CD14-positive monocyte (primary cell): ENCODE measurements at regions not wholly inside any gene's neighbourhood (a gene's known extent, or its start where the extent isn't known, plus 50 kb on each side); places are given as distances from the start of the nearest gene placed in this dataset.

Source experiments
- DNase-seq, 3 donors: peaks; one replicate each; pipeline ENCODE4 v3.0.0-alpha.2; 2011 to 2022
- H2AFZ ChIP-seq: 2 replicates; pipeline ENCODE4 v1.6.0; 2012; ENCODE audit warnings: mild to moderate bottlenecking, low read depth, low read length, inconsistent platforms; ENCODE audit not compliant: insufficient read depth, poor library complexity, severe bottlenecking
- H3K27ac ChIP-seq, 2 donors: 1 replicate in 1 of 2; 2 replicates in 1 of 2; pipeline ENCODE4 v1.5.1; 2012 to 2013; ENCODE audit warnings: low read length in 2 of 2, control low read depth in 1 of 2, inconsistent platforms in 1 of 2, low read depth in 1 of 2, mild to moderate bottlenecking in 1 of 2
- H3K27me3 ChIP-seq, 2 donors: one replicate each; pipeline versions ENCODE4 v1.6.0 to v1.6.1; 2011 to 2013; ENCODE audit warnings: low read length in 2 of 2; ENCODE audit not compliant: control insufficient read depth in 2 of 2, insufficient read depth in 2 of 2
- H3K36me3 ChIP-seq, 2 donors: replicated peaks in 1 of 2; 1 replicate in 1 of 2; 2 replicates in 1 of 2; pipeline versions ENCODE4 v1.5.1 to v1.6.1; 2012 to 2013; ENCODE audit warnings: low read length in 2 of 2, control low read depth in 1 of 2, inconsistent platforms in 1 of 2, mild to moderate bottlenecking in 1 of 2; ENCODE audit not compliant: insufficient read depth in 2 of 2, control insufficient read depth in 1 of 2
- H3K4me1 ChIP-seq, 2 donors: 1 replicate in 1 of 2; 2 replicates in 1 of 2; pipeline versions ENCODE4 v1.5.1 to v1.6.1; 2012 to 2013; ENCODE audit warnings: low read length in 2 of 2, control low read depth in 1 of 2, inconsistent platforms in 1 of 2, mild to moderate bottlenecking in 1 of 2, moderate library complexity in 1 of 2; ENCODE audit not compliant: insufficient read depth in 2 of 2, control insufficient read depth in 1 of 2
- H3K4me2 ChIP-seq: replicated peaks from 2 replicates; pipeline ENCODE3; 2012; ENCODE audit warnings: low read length, moderate library complexity, mild to moderate bottlenecking; ENCODE audit not compliant: poor library complexity, severe bottlenecking; ENCODE audit errors: extremely low read depth
- H3K4me3 ChIP-seq, 3 experiments: fragments of 200-600 bp in 1 of 3; sonication (generic) in 1 of 3; replicated peaks in 1 of 3; 1 replicate in 2 of 3; 2 replicates in 1 of 3; pipeline ENCODE4 v1.5.1; 2011 to 2013; ENCODE audit warnings: low read length in 3 of 3, mild to moderate bottlenecking in 3 of 3, control low read depth in 2 of 3, low read depth in 2 of 3, inconsistent platforms in 1 of 3, moderate library complexity in 1 of 3
- H3K79me2 ChIP-seq: 2 replicates; pipeline ENCODE4 v1.6.0; 2012; ENCODE audit warnings: mild to moderate bottlenecking, control low read depth, inconsistent platforms, low read length, moderate library complexity; ENCODE audit not compliant: insufficient read depth
- H3K9ac ChIP-seq: 2 replicates; pipeline ENCODE4 v1.6.0; 2017; ENCODE audit warnings: low read length, mild to moderate bottlenecking; ENCODE audit not compliant: insufficient read depth, poor library complexity, severe bottlenecking
- H3K9me3 ChIP-seq, 2 donors: replicated peaks in 1 of 2; 1 replicate in 1 of 2; 2 replicates in 1 of 2; pipeline versions ENCODE4 v1.5.1 to v1.6.1; 2012 to 2013; ENCODE audit warnings: low read length in 2 of 2, control low read depth in 1 of 2; ENCODE audit not compliant: control insufficient read depth in 1 of 2, insufficient read depth in 1 of 2
- H4K20me1 ChIP-seq: 2 replicates; pipeline ENCODE4 v1.6.0; 2012; ENCODE audit warnings: mild to moderate bottlenecking, low read length, control low read depth, moderate library complexity; ENCODE audit not compliant: insufficient read depth
- H3K27ac Mint-ChIP-seq, 7 donors: one replicate each; pipeline ENCODE4 v1.8.0; 2020; ENCODE audit warnings: mild to moderate bottlenecking in 7 of 7, mixed read lengths in 7 of 7, moderate library complexity in 6 of 7, inconsistent platforms in 2 of 7
- H3K27me3 Mint-ChIP-seq, 3 donors: one replicate each; pipeline ENCODE4 v1.8.0; 2021 to 2022; ENCODE audit warnings: low read depth in 3 of 3, mild to moderate bottlenecking in 3 of 3, mixed read lengths in 3 of 3, moderate library complexity in 3 of 3, inconsistent platforms in 1 of 3
- H3K36me3 Mint-ChIP-seq, 2 donors: one replicate each; pipeline ENCODE4 v1.8.0; 2020; ENCODE audit warnings: mixed read lengths in 2 of 2, inconsistent platforms in 1 of 2, mild to moderate bottlenecking in 1 of 2
- H3K4me1 Mint-ChIP-seq: one replicate; pipeline ENCODE4 v1.8.0; 2020; ENCODE audit warnings: mild to moderate bottlenecking, mixed read lengths
- H3K4me3 Mint-ChIP-seq, 2 donors: one replicate each; pipeline ENCODE4 v1.8.0; 2020; ENCODE audit warnings: mild to moderate bottlenecking in 2 of 2, mixed read lengths in 2 of 2, moderate library complexity in 1 of 2
- H3K9me3 Mint-ChIP-seq, 7 donors: one replicate each; pipeline ENCODE4 v1.8.0; 2020 to 2022; ENCODE audit warnings: mixed read lengths in 7 of 7, mild to moderate bottlenecking in 6 of 7, moderate library complexity in 6 of 7, inconsistent platforms in 2 of 7
- WGBS: methylation state at CpG from one replicate; pipeline ENCODE4 v1.1.5; 2013; ENCODE audit warnings: missing lambda C conversion rate; ENCODE audit not compliant: insufficient coverage; 5-methylcytosine and 5-hydroxymethylcytosine counted together
- intact Hi-C, 2 donors: fragments of 100-400 bp; cut with micrococcal nuclease; formaldehyde crosslinking; loops; one replicate each; pipeline versions ENCODE4 v1.15.0 to v1.15.1; 2023
- TF ChIP-seq, protein P1 (sequence below): fragments of 200-600 bp; IDR thresholded peaks from one replicate; pipeline ENCODE4 v1.8.0; 2022; ENCODE audit warnings: antibody characterized with exemption, mild to moderate bottlenecking

DNA sequence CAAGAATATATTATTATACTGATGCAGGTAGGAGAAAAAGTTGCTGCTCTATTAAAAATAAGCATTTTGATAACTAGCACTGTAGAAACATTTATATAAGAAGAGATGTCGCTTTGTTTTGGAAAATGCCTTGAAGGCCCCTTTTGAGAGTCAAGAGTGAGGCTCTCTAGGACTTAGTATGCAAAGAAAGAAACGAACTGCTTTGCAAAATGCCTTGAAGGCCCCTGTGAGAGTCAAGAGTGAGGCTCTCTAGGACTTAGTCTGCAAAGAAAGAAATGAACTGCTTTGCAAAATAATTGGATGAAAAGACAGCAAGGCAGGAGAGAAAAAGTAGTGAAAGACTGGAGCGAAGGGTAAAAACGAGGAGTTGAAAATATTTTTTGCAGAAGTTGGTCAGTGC, 65.9 kb downstream of the AVPR1A start:
- H3K27me3 Mint-ChIP-seq, result no peaks in the 10 kb centered on the region

DNA sequence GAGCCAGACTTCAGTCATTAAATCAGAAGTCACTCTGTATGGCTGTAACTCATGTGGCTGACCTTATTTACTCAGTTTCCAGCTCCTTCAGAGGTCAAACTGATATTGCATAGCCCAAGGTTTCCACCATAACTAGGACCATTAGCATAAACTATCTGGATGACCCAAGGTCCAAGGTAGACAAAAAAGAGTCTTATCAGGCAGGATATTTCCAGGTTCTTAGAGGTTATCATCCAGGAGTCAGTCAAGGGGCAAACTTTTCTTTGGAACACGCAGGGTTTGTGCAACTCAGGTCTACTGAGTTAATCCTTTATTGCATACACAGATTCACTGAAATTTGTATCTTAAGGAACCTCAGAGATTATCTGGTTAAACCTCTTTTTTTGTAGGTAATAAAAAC, 66.5 kb downstream of the AVPR1A start:
- H4K20me1 ChIP-seq, result no peaks in the 10 kb centered on the region
- no peak overlapping the region for H3K4me3 ChIP-seq
- H3K27ac ChIP-seq, result no peak overlapping the region
- WGBS, result no CpG with 5 or more reads among the region's 1 CpG
- no peaks in the 10 kb centered on the region for H3K4me1 Mint-ChIP-seq
- H2AFZ ChIP-seq, result no peak overlapping the region
- intact Hi-C loops, result no loop called here
- peaks cover 0 to 3% (median 0%) of the 10 kb centered on the region in 7 donors for H3K9me3 Mint-ChIP-seq
- H3K4me1 ChIP-seq, result no peaks in the 10 kb centered on the region
- no peak overlapping the region for H3K9ac ChIP-seq
- no peaks in the 10 kb centered on the region for H3K36me3 ChIP-seq
- no peak overlapping the region for H3K4me3 Mint-ChIP-seq
- no peak overlapping the region for H3K27ac Mint-ChIP-seq
- no peaks in the 10 kb centered on the region for H3K79me2 ChIP-seq
- no peaks in the 10 kb centered on the region for H3K27me3 ChIP-seq
- TF ChIP-seq, protein P1, sequence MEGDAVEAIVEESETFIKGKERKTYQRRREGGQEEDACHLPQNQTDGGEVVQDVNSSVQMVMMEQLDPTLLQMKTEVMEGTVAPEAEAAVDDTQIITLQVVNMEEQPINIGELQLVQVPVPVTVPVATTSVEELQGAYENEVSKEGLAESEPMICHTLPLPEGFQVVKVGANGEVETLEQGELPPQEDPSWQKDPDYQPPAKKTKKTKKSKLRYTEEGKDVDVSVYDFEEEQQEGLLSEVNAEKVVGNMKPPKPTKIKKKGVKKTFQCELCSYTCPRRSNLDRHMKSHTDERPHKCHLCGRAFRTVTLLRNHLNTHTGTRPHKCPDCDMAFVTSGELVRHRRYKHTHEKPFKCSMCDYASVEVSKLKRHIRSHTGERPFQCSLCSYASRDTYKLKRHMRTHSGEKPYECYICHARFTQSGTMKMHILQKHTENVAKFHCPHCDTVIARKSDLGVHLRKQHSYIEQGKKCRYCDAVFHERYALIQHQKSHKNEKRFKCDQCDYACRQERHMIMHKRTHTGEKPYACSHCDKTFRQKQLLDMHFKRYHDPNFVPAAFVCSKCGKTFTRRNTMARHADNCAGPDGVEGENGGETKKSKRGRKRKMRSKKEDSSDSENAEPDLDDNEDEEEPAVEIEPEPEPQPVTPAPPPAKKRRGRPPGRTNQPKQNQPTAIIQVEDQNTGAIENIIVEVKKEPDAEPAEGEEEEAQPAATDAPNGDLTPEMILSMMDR, result no peak
- no peaks in the 10 kb centered on the region for H3K9me3 ChIP-seq
- no peak overlapping the region for H3K4me2 ChIP-seq
- no peaks in the 10 kb centered on the region for H3K36me3 Mint-ChIP-seq
- H3K27me3 Mint-ChIP-seq, result no peaks in the 10 kb centered on the region
- DNase-seq, result no peak

More for the DNA sequence above, 65.9 kb downstream of the AVPR1A start:
- intact Hi-C loops, result no loop called here
- no peaks in the 10 kb centered on the region for H3K79me2 ChIP-seq
- no peaks in the 10 kb centered on the region for H3K36me3 ChIP-seq
- H3K9me3 ChIP-seq, result no peaks in the 10 kb centered on the region
- H3K27ac Mint-ChIP-seq, result no peak overlapping the region
- DNase-seq, result no peak
- H2AFZ ChIP-seq, result no peak overlapping the region
- no peak overlapping the region for H3K4me3 Mint-ChIP-seq
- H3K4me1 Mint-ChIP-seq, result no peaks in the 10 kb centered on the region
- no peak overlapping the region for H3K4me3 ChIP-seq
- H4K20me1 ChIP-seq, result no peaks in the 10 kb centered on the region
- H3K9me3 Mint-ChIP-seq, result peaks cover 0 to 3% (median 0%) of the 10 kb centered on the region in 7 donors
- no peaks in the 10 kb centered on the region for H3K36me3 Mint-ChIP-seq
- no peaks in the 10 kb centered on the region for H3K4me1 ChIP-seq
- no peaks in the 10 kb centered on the region for H3K27me3 ChIP-seq
- H3K9ac ChIP-seq, result no peak overlapping the region
- H3K4me2 ChIP-seq, result no peak overlapping the region
- TF ChIP-seq, protein P1, result no peak
- no peak overlapping the region for H3K27ac ChIP-seq
- 89% methylated on average over 1 of the region's 4 CpGs for WGBS
